Activated CD8-positive, alpha-beta memory T cell treated with anti-CD3 and anti-CD28 coated beads for 1 hour (primary cell): ENCODE measurements at regions not wholly inside any gene's neighbourhood (a gene's known extent, or its start where the extent isn't known, plus 50 kb on each side); places are given as distances from the start of the nearest gene placed in this dataset.

Experiments
- DNase-seq, 2 donors: peaks; one replicate each; pipeline ENCODE4 v3.0.0-alpha.2; 2020; ENCODE audit warnings: low read depth in 1 of 2; ENCODE audit errors: extremely low read depth in 1 of 2

GRCh38 chr4:81898862-81899504 is 427.3 kb upstream of the RASGEF1B start:
- DNase-seq: no peak

DNA sequence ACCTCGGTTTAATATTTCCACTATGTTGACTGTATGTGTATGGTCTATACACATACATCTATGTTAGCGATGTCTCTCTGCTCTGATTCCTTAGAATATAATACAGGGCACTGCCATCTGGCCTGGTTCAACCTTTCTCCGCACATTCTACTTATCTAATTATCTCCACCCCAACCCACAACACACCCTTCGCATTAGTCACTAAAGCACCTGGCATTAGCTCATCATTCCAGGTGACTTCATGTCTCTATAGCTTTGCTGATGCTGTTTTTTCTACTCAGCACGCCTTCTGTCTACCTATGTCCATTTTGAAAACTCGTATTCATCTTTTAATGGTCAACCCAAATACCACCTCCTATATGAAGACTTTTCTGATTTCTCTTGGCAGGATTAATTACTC is 425.2 kb upstream of the RASGEF1B start:
- DNase-seq: no peak

GRCh38 chr4:81891005-81891996 is 419.6 kb upstream of the RASGEF1B start:
- DNase-seq: no peak

GRCh38 chr4:81884986-81885385 is 413.3 kb upstream of the RASGEF1B start:
- no peak for DNase-seq

DNA sequence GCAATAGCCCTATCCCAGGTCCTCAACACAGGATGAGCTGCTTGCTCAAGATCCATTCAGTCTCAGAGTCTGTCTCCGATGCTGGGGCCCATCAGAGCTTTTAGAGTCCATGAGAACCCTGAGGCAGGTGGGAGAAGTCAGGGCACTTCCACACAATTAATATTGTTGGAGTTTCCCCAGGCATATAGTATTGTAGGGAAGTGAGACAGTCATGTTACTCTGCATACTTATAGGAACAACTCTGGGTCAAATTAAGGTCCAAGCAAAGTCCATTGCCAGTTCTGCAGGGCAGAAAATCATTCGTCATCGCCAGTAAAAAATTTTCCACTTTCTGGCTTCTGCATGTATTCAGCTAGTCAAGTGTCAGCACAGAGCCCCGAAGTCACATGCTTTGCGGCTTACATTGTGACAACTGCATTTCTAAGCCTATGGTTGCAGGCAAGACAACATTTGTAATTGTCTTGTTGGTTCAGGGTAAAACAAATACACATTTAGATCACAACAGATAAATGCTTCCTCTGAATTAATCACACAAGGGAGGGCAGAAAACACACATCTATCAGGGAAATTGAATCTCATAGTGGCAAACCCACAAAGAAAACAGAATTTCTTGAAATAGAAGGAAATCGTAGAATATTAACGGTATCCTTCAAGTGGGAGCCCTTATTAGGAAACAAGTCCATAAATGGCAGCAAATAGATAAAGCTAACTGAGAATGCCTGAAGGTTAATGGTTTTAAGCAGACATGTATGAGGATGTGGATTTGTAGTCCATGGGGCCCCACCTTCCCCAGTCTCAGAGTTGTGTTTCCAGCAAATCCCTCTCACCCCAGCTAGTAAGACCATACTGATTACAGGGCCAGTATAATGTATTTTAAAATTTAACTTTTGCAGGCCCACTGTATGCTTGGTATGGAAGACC is 412.1 kb upstream of the RASGEF1B start:
- no peak for DNase-seq

DNA sequence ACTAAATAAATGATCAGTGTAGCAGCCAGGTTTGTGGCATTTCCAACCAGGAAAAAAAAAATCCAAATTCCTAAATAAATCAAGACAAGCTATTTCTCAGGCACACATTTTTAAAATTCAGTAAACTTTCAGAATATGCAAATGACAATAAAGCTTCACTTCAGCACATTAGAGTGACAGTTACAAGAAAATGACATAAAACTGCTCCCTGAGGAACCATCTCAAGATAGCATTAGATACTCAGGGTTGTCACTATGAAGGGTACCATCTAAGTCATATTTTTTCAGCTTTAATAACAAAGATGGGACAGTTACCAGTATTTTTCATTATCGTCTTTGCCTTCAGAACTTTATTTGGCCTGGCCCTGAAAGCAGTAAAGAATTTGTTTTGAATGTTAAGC is 411.3 kb upstream of the RASGEF1B start:
- no peak for DNase-seq

- no peak for DNase-seq
These were observed 410.3 kb upstream of the RASGEF1B start for GRCh38 chr4:81881855-81882621.

DNA sequence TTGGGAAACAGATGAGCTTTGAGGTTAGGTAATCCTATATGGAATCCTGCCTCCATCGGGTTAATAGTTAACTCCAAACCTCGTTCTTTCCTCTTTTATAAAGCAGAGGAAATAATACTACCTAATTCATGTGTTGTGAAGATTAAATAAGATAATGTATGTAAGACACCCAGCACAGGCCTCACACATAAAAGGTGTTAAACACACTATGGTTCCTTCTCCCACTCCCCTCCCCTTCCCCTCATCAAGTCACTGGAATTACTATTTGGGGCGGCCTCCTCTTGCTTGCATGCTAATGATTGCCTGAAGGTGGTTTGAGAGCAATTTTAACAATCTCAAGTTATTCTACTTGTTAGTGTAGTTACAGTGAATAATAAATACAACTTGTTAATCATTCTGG is 404.4 kb upstream of the RASGEF1B start:
- no peak for DNase-seq

- no peak for DNase-seq
These were observed 403.2 kb upstream of the RASGEF1B start for GRCh38 chr4:81874661-81875515.

DNA sequence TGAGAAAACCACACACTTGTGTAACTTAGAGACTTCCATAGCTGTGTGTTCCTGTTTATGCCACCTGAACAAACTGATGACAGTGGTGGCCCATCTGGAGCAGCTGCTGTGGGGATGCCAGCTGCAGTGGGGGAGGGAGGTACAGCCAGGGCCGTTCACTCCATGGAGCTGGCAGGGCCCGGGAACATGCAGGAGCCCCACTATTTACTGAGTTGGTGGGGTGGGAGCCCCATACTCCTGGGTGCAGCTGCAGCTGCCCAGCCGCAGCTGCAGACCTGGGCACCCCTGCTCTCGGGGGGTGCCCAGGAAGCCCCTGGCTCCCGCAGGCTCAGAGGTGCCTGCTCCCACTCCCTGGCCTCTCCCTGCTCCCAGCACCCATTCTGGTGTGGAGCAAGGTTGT is 398.6 kb upstream of the RASGEF1B start:
- DNase-seq: no peak

DNA sequence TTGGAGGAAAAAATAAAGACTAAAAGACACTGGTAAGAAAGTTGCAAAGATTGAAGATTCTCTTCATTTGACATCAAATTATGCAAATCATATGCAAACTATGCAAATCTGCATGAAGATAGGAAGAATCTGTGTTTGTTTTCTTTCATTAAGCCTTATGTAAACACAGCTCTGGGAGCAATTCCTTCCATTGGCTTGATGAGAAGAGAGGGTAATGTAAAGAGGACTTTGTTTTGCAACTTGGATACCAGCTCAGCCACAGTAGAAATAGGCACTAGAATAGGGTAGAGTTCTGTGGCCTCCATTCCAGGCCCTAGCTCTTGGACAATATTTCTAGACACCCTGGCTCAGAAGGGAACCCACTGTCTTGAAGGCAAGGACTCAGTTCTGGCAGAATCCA is 388.4 kb upstream of the RASGEF1B start:
- DNase-seq: no peak

DNA sequence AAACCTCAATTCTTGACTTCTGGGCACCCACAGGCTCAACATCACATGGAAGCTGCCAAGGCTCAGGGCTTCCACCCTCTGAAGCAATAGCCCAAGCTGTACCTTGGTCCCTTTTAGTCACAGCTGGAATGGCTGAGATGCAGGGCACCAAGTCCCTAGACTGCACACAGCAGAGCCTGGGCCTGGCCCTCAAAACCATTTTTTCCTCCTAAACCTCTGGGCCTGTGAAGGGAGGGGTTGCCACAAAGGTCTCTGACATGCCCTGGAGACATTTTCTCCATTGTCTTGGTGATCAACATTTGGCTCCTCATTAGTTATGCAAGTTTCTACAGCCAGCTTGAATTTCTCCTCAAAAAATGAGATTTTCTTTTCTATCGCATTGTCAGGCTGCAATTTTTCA is 382.7 kb upstream of the RASGEF1B start:
- no peak for DNase-seq

DNA sequence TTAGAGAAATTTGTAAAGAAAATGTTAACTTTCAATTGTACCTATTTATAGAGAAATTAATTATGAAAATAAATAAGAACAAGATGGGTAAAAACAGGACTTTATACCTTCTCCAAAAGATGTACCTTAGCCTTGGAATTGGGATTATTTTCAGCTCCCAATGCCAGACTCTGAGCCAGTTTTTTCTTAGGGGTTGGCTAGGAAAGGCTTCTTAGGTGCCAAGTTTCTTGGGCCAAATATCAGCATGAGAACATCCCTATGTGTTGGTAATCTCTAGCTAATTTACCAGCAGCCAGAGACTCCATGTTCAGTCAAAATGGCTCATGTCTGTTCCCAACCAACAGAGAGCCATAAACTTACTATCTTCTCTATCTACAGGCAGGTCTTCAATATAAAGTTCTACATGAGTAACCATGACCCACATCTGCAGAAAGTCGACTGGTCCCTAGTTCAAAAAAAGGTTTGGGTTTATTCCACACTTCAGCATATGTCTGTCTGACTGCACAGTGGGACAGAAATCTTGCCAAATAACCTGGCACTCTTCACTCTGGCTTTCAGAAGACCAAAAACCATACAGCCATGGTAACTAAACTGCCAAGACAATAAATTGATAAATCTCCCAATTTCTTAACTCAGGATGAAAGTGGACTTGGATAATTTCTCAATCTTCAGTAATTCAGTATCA is 380.5 kb upstream of the RASGEF1B start:
- DNase-seq: no peak

GRCh38 chr4:81850701-81851100 is 379.0 kb upstream of the RASGEF1B start:
- DNase-seq: no peak

DNA sequence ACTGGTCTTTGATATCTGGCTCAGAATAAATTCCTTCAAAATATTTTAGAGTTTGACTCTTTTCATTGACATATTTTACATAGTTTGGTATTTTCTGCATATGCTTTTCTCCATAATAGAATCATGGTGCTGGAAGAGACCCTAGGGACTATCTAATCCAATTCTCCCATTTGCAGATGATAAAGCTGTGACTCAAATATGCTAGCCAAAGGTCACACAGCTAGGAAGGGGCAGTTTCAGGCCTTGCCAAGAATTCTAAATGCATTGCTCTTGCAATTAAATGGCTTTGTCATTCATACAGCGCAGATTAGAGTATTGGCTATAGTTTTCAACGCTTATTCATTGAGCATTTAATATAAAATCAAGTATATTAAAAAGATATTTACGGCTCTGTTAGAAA is 374.1 kb upstream of the RASGEF1B start:
- DNase-seq: no peak

DNA sequence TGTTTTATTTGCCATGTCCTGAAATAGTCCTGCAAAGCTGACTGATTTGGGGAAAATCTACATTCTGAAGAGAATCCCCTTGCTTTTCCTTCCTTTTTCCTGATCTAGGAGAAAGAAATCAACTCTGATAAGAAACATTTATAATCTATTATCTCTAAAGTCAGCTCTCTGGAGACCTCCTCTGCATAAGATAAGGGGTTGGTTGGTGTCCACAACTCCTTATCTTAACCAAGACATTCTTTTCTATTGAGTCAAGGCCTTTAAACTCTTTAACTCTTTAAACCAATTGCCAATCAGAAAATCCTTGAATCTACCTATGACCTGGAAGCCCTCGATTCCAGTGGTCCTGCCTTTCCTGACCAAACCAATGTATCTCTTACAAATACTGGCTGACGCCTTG is 373.6 kb upstream of the RASGEF1B start:
- DNase-seq: no peak

DNA sequence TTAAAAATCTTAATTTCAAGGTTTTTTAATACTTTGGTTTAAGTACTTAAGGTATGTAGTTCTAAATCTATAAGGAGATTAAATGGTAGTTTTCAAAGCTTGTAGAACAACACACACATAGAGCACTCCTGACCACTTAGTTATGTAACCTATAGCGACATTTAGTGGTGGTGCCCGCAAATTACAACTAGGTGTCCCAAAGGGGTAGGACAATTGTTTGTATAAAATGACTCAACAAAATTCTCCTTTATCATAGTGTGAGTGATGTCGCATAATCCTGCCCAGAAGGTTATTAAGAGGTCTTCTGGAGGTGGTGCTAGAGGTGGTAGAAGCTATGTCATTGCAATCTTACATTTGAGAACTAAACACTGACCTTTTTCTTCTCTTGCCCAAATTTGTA is 373.0 kb upstream of the RASGEF1B start:
- DNase-seq: peak; percentile 30 to 47

- no peak for DNase-seq
These were observed 367.8 kb upstream of the RASGEF1B start for GRCh38 chr4:81839347-81840042.
